HL-60 (cell line): ENCODE measurements at regions not wholly inside any gene's neighbourhood (a gene's known extent, or its start where the extent isn't known, plus 50 kb on each side); places are given as distances from the start of the nearest gene placed in this dataset.

Source experiments
- CTCF ChIP-seq: IDR thresholded peaks from one replicate; pipeline ENCODE4 v1.5.1; 2011; ENCODE audit warnings: low read length, control low read depth, inconsistent platforms; ENCODE audit not compliant: insufficient read depth
- GABPA ChIP-seq: IDR thresholded peaks from 2 replicates; pipeline ENCODE4 v1.6.1; 2012; ENCODE audit warnings: low read depth
- POLR2AphosphoS5 ChIP-seq: IDR thresholded peaks from 2 replicates; pipeline ENCODE4 v1.6.1; 2012; ENCODE audit warnings: low read depth
- REST ChIP-seq: IDR thresholded peaks from 2 replicates; pipeline ENCODE4 v1.6.1; 2012; ENCODE audit warnings: low read depth; ENCODE audit not compliant: insufficient replicate concordance
- SPI1 ChIP-seq: IDR thresholded peaks from 2 replicates; pipeline ENCODE4 v1.6.1; 2012; ENCODE audit warnings: low read depth, mild to moderate bottlenecking, borderline replicate concordance

- TF ChIP-seq CTCF, result no peak
- no peak for TF ChIP-seq POLR2AphosphoS5
- no peak for TF ChIP-seq REST
- TF ChIP-seq GABPA, result no peak
- no peak for TF ChIP-seq SPI1
Measured at GRCh38 chr13:103473081-103473480, 406.9 kb upstream of the SLC10A2 start.
